Suppressor macrophage treated with lipopolysaccharide for 1 hour (primary cell): ENCODE measurements at regions not wholly inside any gene's neighbourhood (a gene's known extent, or its start where the extent isn't known, plus 50 kb on each side); places are given as distances from the start of the nearest gene placed in this dataset.

ENCODE experiments used
- DNase-seq, 3 donors: peaks; one replicate each; pipeline ENCODE4 v3.0.0-alpha.2; 2020 to 2022

GRCh38 chr14:78074561-78074960 lies 95.6 kb upstream of the NRXN3 start:
- no peak for DNase-seq

- DNase-seq, result no peak
Observed at GRCh38 chr14:78075033-78075432, 95.1 kb upstream of the NRXN3 start.

GRCh38 chr14:78075555-78076277 lies 94.5 kb upstream of the NRXN3 start:
- DNase-seq, result no peak

GRCh38 chr14:78081245-78081644 lies 88.9 kb upstream of the NRXN3 start:
- DNase-seq, result no peak

GRCh38 chr14:78083837-78084236 lies 86.3 kb upstream of the NRXN3 start:
- no peak for DNase-seq

GRCh38 chr14:78086342-78086741 lies 83.8 kb upstream of the NRXN3 start:
- DNase-seq, result no peak

GRCh38 chr14:78088916-78089315 lies 81.3 kb upstream of the NRXN3 start:
- DNase-seq, result no peak

- no peak for DNase-seq
Observed at GRCh38 chr14:78090864-78091263, 79.3 kb upstream of the NRXN3 start.

- DNase-seq, result no peak
Observed at GRCh38 chr14:78091361-78091760, 78.8 kb upstream of the NRXN3 start.

GRCh38 chr14:78092040-78092439 lies 78.1 kb upstream of the NRXN3 start:
- no peak for DNase-seq

GRCh38 chr14:78103271-78103670 lies 66.9 kb upstream of the NRXN3 start:
- DNase-seq, result no peak

- DNase-seq, result no peak
Observed at GRCh38 chr14:78104160-78104559, 66.0 kb upstream of the NRXN3 start.

GRCh38 chr14:78104655-78105054 lies 65.5 kb upstream of the NRXN3 start:
- no peak for DNase-seq

- no peak for DNase-seq
Observed at GRCh38 chr14:78106381-78106780, 63.8 kb upstream of the NRXN3 start.

GRCh38 chr14:78107166-78107565 lies 63.0 kb upstream of the NRXN3 start:
- DNase-seq, result no peak

GRCh38 chr14:78119440-78119839 lies 50.7 kb upstream of the NRXN3 start:
- no peak for DNase-seq
